SK-N-SH (cell line): ENCODE measurements at regions not wholly inside any gene's neighbourhood (a gene's known extent, or its start where the extent isn't known, plus 50 kb on each side); places are given as distances from the start of the nearest gene placed in this dataset.

Source experiments
- CHD2 ChIP-seq: fragments of 150-350 bp; IDR thresholded peaks from 2 replicates; pipeline ENCODE4 v1.6.1; 2018; ENCODE audit warnings: low read length; ENCODE audit not compliant: partially characterized antibody
- CTCF ChIP-seq: fragments of 200-600 bp; sonication (generic); IDR thresholded peaks from 2 replicates; pipeline ENCODE4 v1.6.1; 2017; ENCODE audit warnings: antibody characterized with exemption, mild to moderate bottlenecking, moderate library complexity
- EP300 ChIP-seq, 2 experiments: IDR thresholded peaks; 2 replicates each; pipeline versions ENCODE4 v1.4.0 to v1.6.1; 2012; ENCODE audit warnings: borderline replicate concordance in 1 of 2, low read depth in 1 of 2, low read length in 1 of 2
- GABPA ChIP-seq: IDR thresholded peaks from 2 replicates; pipeline ENCODE4 v1.4.0; 2012; ENCODE audit warnings: low read depth, mild to moderate bottlenecking
- POLR2AphosphoS5 ChIP-seq: IDR thresholded peaks from 2 replicates; pipeline ENCODE4 v1.6.1; 2012; ENCODE audit warnings: low read depth, low read length
- RAD21 ChIP-seq: IDR thresholded peaks from 2 replicates; pipeline ENCODE4 v1.6.1; 2012; ENCODE audit warnings: mild to moderate bottlenecking, low read length
- TAF1 ChIP-seq: IDR thresholded peaks from 2 replicates; pipeline ENCODE4 v1.6.1; 2012; ENCODE audit warnings: low read depth, mild to moderate bottlenecking, low read length, moderate library complexity, borderline replicate concordance
- TEAD4 ChIP-seq: IDR thresholded peaks from 2 replicates; pipeline ENCODE4 v1.4.0; 2012; ENCODE audit warnings: mild to moderate bottlenecking, borderline replicate concordance; ENCODE audit not compliant: insufficient read depth
- YY1 ChIP-seq: IDR thresholded peaks from 2 replicates; pipeline ENCODE4 v1.4.0; 2012; ENCODE audit warnings: low read depth, mild to moderate bottlenecking

- TF ChIP-seq CTCF = no peak
- TF ChIP-seq RAD21 = no peak
- TF ChIP-seq POLR2AphosphoS5 = no peak
- no peak for TF ChIP-seq GABPA
- TF ChIP-seq TAF1 = no peak
- TF ChIP-seq CHD2 = no peak
- TF ChIP-seq YY1 = no peak
- TF ChIP-seq EP300 (IDR thresholded peaks at IDR 0.05; ENCODE audit: borderline replicate concordance in 1 of 2, low read depth in 1 of 2, low read length in 1 of 2) = no peak
- no peak for TF ChIP-seq TEAD4
Measured at GRCh38 chr6:91812596-91813274, 1225.9 kb upstream of the MAP3K7 start.
